GM21526 (cell line): ENCODE measurements at regions not wholly inside any gene's neighbourhood (a gene's known extent, or its start where the extent isn't known, plus 50 kb on each side); places are given as distances from the start of the nearest gene placed in this dataset.

ENCODE experiments used
- ATAC-seq: cut with Tn5 transposase; IDR thresholded peaks from one replicate; pipeline ENCODE4 v1.9.1; 2021; ENCODE audit warnings: moderate library complexity; ENCODE audit not compliant: unreplicated experiment, low FRiP score

GRCh38 chr12:86903159-86903558 lies 647.0 kb upstream of the MGAT4C start:
- ATAC-seq = no peak

GRCh38 chr12:86860776-86861175 lies 604.6 kb upstream of the MGAT4C start:
- ATAC-seq = no peak

GRCh38 chr12:86852451-86852850 lies 596.3 kb upstream of the MGAT4C start:
- no peak for ATAC-seq

DNA sequence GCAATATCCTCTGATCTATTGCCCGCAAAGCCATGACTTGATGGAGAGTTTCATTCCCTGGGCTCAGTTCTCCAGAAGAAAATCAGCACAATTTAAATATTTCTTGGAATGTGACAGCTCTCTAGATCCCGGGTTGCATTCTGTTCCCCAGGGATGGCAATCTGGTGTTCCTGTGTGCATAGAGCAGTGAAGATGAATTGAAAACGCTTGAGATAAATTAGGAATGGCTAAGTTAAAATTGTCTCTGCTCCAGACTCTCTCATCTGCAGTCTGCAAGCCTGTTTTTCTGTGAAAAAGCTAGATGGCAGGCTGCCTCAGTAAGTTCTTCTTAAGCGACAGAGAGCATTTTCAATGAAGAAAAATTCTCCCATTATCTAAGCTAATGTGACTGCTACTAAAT lies 582.5 kb upstream of the MGAT4C start:
- ATAC-seq = no peak

- no peak for ATAC-seq
These were observed 582.1 kb upstream of the MGAT4C start for GRCh38 chr12:86838260-86838659.

- ATAC-seq = no peak
These were observed 581.1 kb upstream of the MGAT4C start for GRCh38 chr12:86837246-86837645.

- ATAC-seq = no peak
These were observed 578.0 kb upstream of the MGAT4C start for GRCh38 chr12:86834217-86834616.

GRCh38 chr12:86827409-86827808 lies 571.2 kb upstream of the MGAT4C start:
- ATAC-seq = no peak

DNA sequence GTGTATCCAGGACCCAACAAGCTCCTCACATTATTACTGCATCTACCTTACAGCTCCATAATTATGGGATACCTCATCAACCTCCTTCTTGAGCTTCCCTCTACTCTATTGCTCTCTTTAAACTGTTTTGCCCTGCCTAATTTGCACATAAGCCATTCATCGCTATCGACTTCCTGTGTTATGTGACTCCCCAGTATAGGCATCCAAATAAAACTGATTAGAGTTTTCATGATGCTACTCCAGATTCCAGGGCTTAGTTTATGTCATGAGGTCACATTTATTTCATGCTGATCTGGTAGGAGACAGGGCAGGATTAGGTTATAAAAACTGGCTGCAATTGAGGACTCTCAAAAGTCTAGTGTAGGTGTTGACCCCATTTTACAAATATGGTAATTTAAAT lies 569.9 kb upstream of the MGAT4C start:
- no peak for ATAC-seq

DNA sequence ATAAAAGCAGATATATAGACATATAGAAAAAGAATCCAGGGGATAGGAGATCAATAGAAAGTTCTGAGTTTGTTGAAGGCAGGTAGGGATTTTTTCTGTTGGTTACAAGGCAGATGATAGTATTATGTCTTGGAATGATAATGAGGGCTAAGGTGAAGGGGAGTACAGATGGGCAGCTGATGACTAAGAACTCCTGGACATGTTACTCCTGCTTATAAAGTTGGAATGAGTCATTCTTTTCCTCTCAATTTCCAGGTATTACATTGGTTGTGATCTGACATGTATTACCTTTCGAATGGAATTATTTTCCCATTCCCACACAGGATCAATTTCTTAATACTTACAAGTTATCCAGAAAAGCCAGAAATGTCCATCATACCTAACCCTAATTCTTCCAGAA lies 545.2 kb upstream of the MGAT4C start:
- no peak for ATAC-seq

GRCh38 chr12:86799616-86800015 lies 543.4 kb upstream of the MGAT4C start:
- ATAC-seq = no peak

- no peak for ATAC-seq
These were observed 540.4 kb upstream of the MGAT4C start for GRCh38 chr12:86796550-86796949.

DNA sequence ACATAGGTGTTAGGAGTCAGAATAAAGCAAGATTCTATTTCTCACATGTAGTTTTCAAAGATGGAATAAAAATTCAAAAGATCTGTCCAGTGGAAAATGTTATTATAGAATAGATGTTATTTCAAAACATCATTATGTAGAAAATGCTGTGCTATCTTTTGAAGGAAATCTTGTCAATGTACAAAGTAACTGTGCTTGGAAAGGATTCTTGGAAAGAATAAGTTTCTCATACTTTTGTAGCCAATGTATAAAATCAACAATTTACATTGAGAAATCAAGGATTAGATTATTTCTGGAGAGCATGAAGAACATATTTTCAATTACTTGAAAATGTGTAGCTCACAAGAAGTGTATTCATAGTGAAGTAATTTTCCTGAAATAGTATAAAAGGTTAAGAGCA lies 532.5 kb upstream of the MGAT4C start:
- ATAC-seq = no peak

- no peak for ATAC-seq
These were observed 531.2 kb upstream of the MGAT4C start for GRCh38 chr12:86787419-86787818.

DNA sequence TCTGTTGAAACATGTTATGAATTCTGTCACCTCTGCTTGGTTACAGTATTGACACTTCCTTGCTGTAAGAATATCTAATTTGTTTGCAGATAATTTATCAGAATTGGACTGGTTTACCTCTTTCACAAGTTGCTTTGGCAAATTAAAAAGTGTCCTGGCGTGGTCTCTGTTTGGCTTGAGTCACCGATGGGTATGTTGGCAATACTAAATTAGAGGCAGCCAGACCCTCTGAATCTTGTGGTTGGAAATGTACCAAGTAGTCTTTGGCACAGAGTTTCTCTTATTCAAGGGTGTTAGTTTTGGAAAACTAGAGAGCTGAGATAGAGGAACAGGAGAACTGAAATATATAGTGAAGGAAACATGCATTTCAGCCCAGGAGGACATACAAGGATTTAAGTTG lies 521.1 kb upstream of the MGAT4C start:
- ATAC-seq = no peak

DNA sequence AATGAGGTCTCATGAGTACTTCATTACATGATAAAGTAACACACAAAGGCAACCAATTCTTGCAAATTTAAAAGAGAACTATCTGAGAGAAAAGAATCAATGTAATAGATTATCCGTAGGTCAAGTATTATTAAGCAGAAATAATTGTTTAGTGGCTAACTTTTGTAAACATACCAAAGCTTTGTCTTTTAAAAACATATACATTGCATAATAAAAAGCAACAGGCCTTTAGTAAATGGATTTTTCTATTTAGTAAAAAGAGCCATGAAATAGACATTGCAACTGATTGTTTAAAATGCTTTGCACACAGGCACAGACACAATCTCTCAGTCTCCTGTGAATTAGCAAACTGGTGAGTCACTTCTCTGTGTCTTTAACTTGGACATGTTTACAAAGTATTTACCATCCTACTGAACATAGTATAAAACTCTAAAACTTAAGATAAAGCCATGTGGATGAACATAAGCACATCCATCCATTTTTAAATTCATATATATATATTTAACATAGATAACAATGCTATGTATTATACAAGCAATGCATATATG lies 518.7 kb upstream of the MGAT4C start:
- no peak for ATAC-seq

DNA sequence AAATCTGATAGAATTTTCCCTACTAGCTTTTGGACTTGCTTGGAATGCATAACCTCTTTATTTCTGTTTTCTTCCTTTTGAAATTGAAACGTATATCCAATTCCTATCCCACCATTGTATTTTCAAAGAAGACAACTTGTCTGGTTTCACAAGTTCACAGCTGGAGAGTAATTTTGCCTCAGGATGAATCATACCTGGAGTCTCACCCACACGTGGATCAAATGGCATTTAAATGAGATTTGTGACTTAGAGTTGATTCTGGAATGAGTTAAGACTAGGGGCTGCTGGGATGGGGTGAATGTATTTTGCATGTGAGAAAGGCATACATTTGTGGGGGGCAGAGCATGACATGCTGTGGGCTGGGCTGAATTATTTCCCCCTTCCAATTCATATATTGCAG lies 516.5 kb upstream of the MGAT4C start:
- no peak for ATAC-seq

DNA sequence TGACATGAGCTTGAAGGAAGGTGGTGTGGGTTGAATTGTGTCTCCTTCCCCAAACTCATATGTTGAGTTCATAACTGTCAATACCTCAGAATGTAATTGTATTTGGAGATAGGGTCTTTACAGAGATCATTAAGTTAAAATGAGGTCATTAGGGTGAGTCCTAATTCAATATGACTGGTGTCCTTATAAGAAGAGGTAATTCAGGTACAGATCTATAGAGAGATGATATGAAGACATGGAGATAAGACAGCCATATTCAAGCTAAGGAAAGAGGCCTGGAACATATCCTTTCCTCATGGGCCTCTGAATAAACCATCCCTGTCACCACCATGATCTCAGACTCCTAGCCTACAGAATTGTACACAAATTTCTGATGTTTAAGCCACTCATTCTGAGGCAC lies 514.7 kb upstream of the MGAT4C start:
- ATAC-seq = no peak

DNA sequence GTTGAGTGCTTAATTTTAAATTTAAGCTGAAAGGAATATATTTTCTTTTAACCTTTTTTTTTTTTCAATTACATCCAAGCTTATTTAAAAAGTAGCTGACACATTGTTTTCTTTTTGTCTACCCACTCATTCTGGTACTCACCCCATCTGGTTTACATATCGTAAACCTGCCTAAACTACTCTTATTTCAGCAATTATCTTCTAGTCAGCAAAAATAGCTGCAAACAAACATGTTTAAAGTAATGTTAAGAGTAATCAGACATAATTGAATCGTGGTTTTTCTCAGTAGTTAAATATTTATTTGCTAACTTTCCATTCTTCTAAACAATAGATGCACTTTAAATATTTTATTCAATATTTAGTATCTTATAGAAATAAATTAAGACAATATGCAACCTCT lies 492.7 kb upstream of the MGAT4C start:
- no peak for ATAC-seq

GRCh38 chr12:86744547-86745212 lies 488.5 kb upstream of the MGAT4C start:
- ATAC-seq = no peak

DNA sequence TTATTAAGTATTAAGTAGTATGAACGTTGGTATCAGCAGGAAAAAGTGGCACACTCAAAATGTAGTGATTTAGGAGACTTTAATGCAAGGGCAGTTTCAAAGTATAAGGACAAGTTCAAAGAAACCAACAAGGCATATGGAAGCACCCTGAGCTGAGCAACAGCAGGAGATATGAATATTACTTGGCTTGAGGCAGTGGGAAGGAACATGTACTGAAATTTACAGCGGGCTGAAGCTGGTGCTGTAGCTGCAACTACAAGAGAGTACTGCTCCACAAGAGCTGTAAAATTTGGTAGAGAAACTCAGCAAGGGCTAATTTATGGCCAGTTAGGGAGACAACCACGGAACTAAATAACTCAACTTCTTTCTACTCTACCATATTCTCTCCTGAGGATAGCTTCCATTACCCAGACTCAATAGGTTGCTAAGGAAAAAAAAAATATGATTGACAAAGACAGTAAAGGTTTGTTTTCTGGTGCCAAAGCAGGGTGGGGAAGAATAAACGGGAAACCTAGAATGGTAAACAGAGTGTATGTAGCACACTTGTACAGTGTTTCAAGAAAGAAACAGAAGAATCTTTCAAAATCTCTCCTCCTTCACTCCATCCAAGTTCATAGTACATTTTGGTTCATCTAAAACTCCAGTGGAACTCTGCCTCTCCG lies 487.8 kb upstream of the MGAT4C start:
- no peak for ATAC-seq

- no peak for ATAC-seq
These were observed 485.3 kb upstream of the MGAT4C start for GRCh38 chr12:86741531-86741930.
